Vagina (tissue), 2 donors: ENCODE measurements at regions not wholly inside any gene's neighbourhood (a gene's known extent, or its start where the extent isn't known, plus 50 kb on each side); places are given as distances from the start of the nearest gene placed in this dataset.

ENCODE experiments used
- DNase-seq, 2 donors: peaks; one replicate each; pipeline ENCODE4 v3.0.0-alpha.2; 2017; ENCODE audit errors: extremely low spot score in 2 of 2
- H3K27ac ChIP-seq: fragments of 200-600 bp; sonication (generic); one replicate; pipeline ENCODE4 v1.5.1; 2019
- H3K27me3 ChIP-seq: fragments of 200-600 bp; sonication (generic); one replicate; pipeline ENCODE4 v1.5.1; 2019
- H3K36me3 ChIP-seq, 2 donors: fragments of 200-600 bp; sonication (generic); one replicate each; pipeline ENCODE4 v1.5.1; 2017 to 2019
- H3K4me1 ChIP-seq: fragments of 200-600 bp; sonication (generic); one replicate; pipeline ENCODE4 v1.5.1; 2019
- H3K4me3 ChIP-seq, 2 donors: fragments of 200-600 bp; sonication (generic); 1 replicate in 1 of 2; 2 replicates in 1 of 2; pipeline ENCODE4 v1.5.1; 2016 to 2019
- H3K9me3 ChIP-seq: fragments of 200-600 bp; sonication (generic); one replicate; pipeline ENCODE4 v1.5.1; 2019
- CTCF ChIP-seq, 3 experiments: fragments of 450-650 bp in 2 of 3; fragments of 200-600 bp in 1 of 3; sonication (generic) in 1 of 3; IDR thresholded peaks; one replicate each; pipeline ENCODE4 v1.5.1; 2017 to 2019; ENCODE audit warnings: antibody characterized with exemption in 3 of 3, mild to moderate bottlenecking in 2 of 3, moderate library complexity in 2 of 3
- POLR2A ChIP-seq, 2 donors: fragments of 450-650 bp; IDR thresholded peaks; one replicate each; pipeline ENCODE4 v1.6.1; 2017; ENCODE audit warnings: antibody characterized with exemption in 2 of 2, mild to moderate bottlenecking in 2 of 2, moderate library complexity in 2 of 2
- POLR2AphosphoS5 ChIP-seq, 2 donors: sonication (generic); formaldehyde crosslinking; IDR thresholded peaks; one replicate each; pipeline ENCODE4 v1.9.0; 2017; ENCODE audit warnings: antibody characterized with exemption in 2 of 2, mild to moderate bottlenecking in 2 of 2, low read depth in 1 of 2; ENCODE audit not compliant: insufficient read depth in 1 of 2
- intact Hi-C: fragments of 100-400 bp; cut with DNase I; formaldehyde crosslinking; loops from one replicate; pipeline ENCODE4 v1.15.1; 2023

GRCh38 chr7:34311591-34311990, 346.4 kb upstream of the NPSR1 start:
- Histone ChIP-seq H3K9me3 (no peaks in the 10 kb centered on the region), H3K27me3 (no peaks in the 10 kb centered on the region), H3K4me3 (no peak overlapping the region), H3K36me3 (no peaks in the 10 kb centered on the region), H3K4me1 (no peaks in the 10 kb centered on the region), H3K27ac (no peak overlapping the region)
- DNase-seq, result no peak
- intact Hi-C loops, result no loop called here
- TF ChIP-seq CTCF (IDR thresholded peaks at IDR 0.05) (no peak), POLR2AphosphoS5 (IDR thresholded peaks at IDR 0.05; ENCODE audit: insufficient read depth in 1 of 2, low read depth in 1 of 2) (no peak), POLR2A (IDR thresholded peaks at IDR 0.05) (no peak)

GRCh38 chr7:34312624-34313023, 345.4 kb upstream of the NPSR1 start:
- Histone ChIP-seq H3K27me3 (no peaks in the 10 kb centered on the region), H3K27ac (no peak overlapping the region), H3K4me3 (no peak overlapping the region), H3K9me3 (no peaks in the 10 kb centered on the region), H3K4me1 (no peaks in the 10 kb centered on the region), H3K36me3 (no peaks in the 10 kb centered on the region)
- intact Hi-C loops, result no loop called here
- DNase-seq, result no peak
- TF ChIP-seq POLR2A (IDR thresholded peaks at IDR 0.05), result no peak
- TF ChIP-seq POLR2AphosphoS5 (IDR thresholded peaks at IDR 0.05; ENCODE audit: insufficient read depth in 1 of 2, low read depth in 1 of 2), result no peak

GRCh38 chr7:34313289-34313688, 344.7 kb upstream of the NPSR1 start:
- no peaks in the 10 kb centered on the region for H3K36me3 ChIP-seq
- TF ChIP-seq CTCF (IDR thresholded peaks at IDR 0.05) (no peak), POLR2AphosphoS5 (IDR thresholded peaks at IDR 0.05; ENCODE audit: insufficient read depth in 1 of 2, low read depth in 1 of 2) (no peak), POLR2A (IDR thresholded peaks at IDR 0.05) (no peak)
- DNase-seq, result no peak
- H3K27ac ChIP-seq, result no peak overlapping the region
- intact Hi-C loops, result no loop called here
- no peaks in the 10 kb centered on the region for H3K27me3 ChIP-seq
- no peaks in the 10 kb centered on the region for H3K9me3 ChIP-seq
- H3K4me3 ChIP-seq, result no peak overlapping the region
- no peaks in the 10 kb centered on the region for H3K4me1 ChIP-seq

- Histone ChIP-seq H3K27me3 (no peaks in the 10 kb centered on the region), H3K9me3 (no peaks in the 10 kb centered on the region), H3K36me3 (no peaks in the 10 kb centered on the region), H3K4me3 (no peak overlapping the region), H3K27ac (no peak overlapping the region), H3K4me1 (no peaks in the 10 kb centered on the region)
- TF ChIP-seq POLR2AphosphoS5 (IDR thresholded peaks at IDR 0.05; ENCODE audit: insufficient read depth in 1 of 2, low read depth in 1 of 2) (no peak), POLR2A (IDR thresholded peaks at IDR 0.05) (no peak), CTCF (IDR thresholded peaks at IDR 0.05) (no peak)
- no peak for DNase-seq
- intact Hi-C loops, result no loop called here
Observed at GRCh38 chr7:34315032-34315431, 343.0 kb upstream of the NPSR1 start.

- Histone ChIP-seq H3K27me3 (no peaks in the 10 kb centered on the region), H3K36me3 (no peaks in the 10 kb centered on the region), H3K27ac (no peak overlapping the region), H3K4me3 (no peak overlapping the region), H3K9me3 (no peaks in the 10 kb centered on the region), H3K4me1 (peaks cover 8% of the 10 kb centered on the region)
- intact Hi-C loops, result no loop called here
- DNase-seq, result no peak
- TF ChIP-seq POLR2AphosphoS5 (IDR thresholded peaks at IDR 0.05; ENCODE audit: insufficient read depth in 1 of 2, low read depth in 1 of 2) (no peak), POLR2A (IDR thresholded peaks at IDR 0.05) (no peak), CTCF (IDR thresholded peaks at IDR 0.05) (no peak)
Observed at GRCh38 chr7:34317039-34317438, 341.0 kb upstream of the NPSR1 start.

- intact Hi-C loops, result no loop called here
Observed at GRCh38 chr7:34320412-34320811, 337.6 kb upstream of the NPSR1 start.

More at GRCh38 chr7:34320412-34320811, 337.6 kb upstream of the NPSR1 start:
- Histone ChIP-seq H3K36me3 (no peaks in the 10 kb centered on the region), H3K27ac (no peak overlapping the region), H3K9me3 (no peaks in the 10 kb centered on the region), H3K27me3 (no peaks in the 10 kb centered on the region), H3K4me1 (peaks cover 8% of the 10 kb centered on the region), H3K4me3 (no peak overlapping the region)
- TF ChIP-seq CTCF (IDR thresholded peaks at IDR 0.05), result no peak
- TF ChIP-seq POLR2A (IDR thresholded peaks at IDR 0.05), result no peak
- no peak for TF ChIP-seq POLR2AphosphoS5 (IDR thresholded peaks at IDR 0.05; ENCODE audit: insufficient read depth in 1 of 2, low read depth in 1 of 2)
- no peak for DNase-seq
